Activated naive CD8-positive, alpha-beta T cell (primary cell): ENCODE measurements at regions not wholly inside any gene's neighbourhood (a gene's known extent, or its start where the extent isn't known, plus 50 kb on each side); places are given as distances from the start of the nearest gene placed in this dataset.

Source experiments
- H3K27ac Mint-ChIP-seq: one replicate; pipeline ENCODE4 v1.8.0; 2021; ENCODE audit warnings: mixed read lengths
- H3K27me3 Mint-ChIP-seq: one replicate; pipeline ENCODE4 v1.8.0; 2021; ENCODE audit warnings: mixed read lengths
- H3K36me3 Mint-ChIP-seq: one replicate; pipeline ENCODE4 v1.8.0; 2021; ENCODE audit warnings: mixed read lengths
- H3K4me1 Mint-ChIP-seq: one replicate; pipeline ENCODE4 v1.8.0; 2021; ENCODE audit warnings: low read depth, mixed read lengths
- H3K4me3 Mint-ChIP-seq: one replicate; pipeline ENCODE4 v1.8.0; 2021; ENCODE audit warnings: mild to moderate bottlenecking, mixed read lengths
- H3K9me3 Mint-ChIP-seq: one replicate; pipeline ENCODE4 v1.8.0; 2021; ENCODE audit warnings: low read depth, mixed read lengths

DNA sequence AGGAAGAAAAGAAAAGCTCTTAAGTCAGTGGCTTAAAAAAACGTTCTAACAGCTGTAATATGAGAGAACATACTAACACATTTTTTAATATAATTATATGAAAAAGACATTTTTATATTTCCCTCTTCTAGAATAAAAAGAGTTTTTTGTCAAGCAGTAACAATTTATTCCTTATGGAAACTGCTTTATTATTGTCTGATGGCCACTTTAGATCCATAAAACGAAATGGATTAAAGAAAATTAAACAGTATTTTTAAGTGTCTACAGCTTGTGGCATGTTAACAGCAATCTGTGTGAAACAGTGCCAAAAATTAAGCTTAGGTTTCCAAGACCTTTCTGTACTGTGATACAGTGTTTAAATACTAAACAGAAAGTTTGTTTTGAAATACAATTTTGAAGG is 55.5 kb upstream of the TENM3 start:
- no peak overlapping the region for H3K27ac Mint-ChIP-seq
- H3K36me3 Mint-ChIP-seq: no peaks in the 10 kb centered on the region
- H3K4me3 Mint-ChIP-seq: no peak overlapping the region
- H3K9me3 Mint-ChIP-seq: no peaks in the 10 kb centered on the region
- H3K27me3 Mint-ChIP-seq: peaks cover 2% of the 10 kb centered on the region
- no peaks in the 10 kb centered on the region for H3K4me1 Mint-ChIP-seq

GRCh38 chr4:182188622-182189021 is 54.6 kb upstream of the TENM3 start:
- Mint-ChIP-seq H3K4me1 (no peaks in the 10 kb centered on the region), H3K27me3 (peaks cover 2% of the 10 kb centered on the region), H3K9me3 (no peaks in the 10 kb centered on the region), H3K27ac (no peak overlapping the region), H3K4me3 (no peak overlapping the region), H3K36me3 (no peaks in the 10 kb centered on the region)

DNA sequence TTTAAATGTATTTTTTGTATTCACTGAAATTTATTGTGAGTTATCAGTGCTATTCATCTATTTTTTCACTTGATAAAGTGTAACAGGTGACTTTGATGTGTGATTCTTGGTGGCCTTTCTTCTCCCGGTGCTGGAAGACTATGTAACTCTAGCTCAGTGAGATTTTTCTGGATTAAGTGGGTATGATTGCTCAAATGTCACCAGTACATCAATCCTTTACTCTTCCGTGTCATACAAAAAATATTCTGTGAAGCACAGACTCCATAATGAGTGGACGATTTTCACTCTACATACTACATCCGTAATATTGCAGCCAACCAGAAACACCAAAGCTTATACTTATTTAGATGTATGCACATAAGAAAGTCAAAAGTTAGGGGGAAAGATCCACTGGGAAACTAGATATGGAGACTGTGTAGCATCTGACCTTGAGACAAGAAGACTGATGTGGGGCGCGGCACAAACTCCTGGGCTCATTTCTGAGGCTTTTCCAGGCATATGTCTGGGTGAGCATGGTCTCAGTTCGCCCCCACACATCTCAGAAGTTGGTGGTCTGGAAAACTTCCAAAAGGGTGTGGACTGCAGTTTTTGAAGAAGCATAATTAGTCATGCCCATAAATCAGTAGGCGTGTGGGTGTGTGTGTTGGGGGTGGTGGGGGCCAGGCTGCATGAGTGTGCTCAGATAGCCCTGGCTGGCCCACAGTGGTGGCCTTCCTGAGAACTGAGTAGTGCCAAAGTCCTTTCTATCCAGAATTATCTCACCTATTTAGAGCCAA is 53.9 kb upstream of the TENM3 start:
- Mint-ChIP-seq H3K9me3 (no peaks in the 10 kb centered on the region), H3K4me1 (no peaks in the 10 kb centered on the region), H3K4me3 (no peak overlapping the region), H3K27ac (no peak overlapping the region), H3K27me3 (peaks cover 2% of the 10 kb centered on the region), H3K36me3 (no peaks in the 10 kb centered on the region)

DNA sequence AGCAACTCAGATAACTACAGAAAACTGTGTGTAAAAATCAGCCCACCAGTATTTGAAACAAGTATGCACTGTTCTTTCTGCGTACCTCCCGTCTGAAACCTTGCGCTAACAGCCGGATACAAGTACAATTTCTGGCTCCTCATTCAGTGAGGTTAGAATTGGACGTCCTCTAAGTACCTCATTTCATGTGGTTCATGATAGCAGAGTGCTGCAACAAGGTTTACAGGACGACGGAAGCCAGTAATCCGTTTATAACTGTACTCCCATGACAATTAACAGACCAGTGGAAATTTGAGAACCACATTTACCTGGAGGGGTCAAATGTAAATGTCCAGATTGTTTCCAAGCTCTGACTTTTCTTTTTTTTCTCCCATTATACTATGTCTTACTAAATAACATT is 52.9 kb upstream of the TENM3 start:
- no peaks in the 10 kb centered on the region for H3K4me1 Mint-ChIP-seq
- H3K4me3 Mint-ChIP-seq: no peak overlapping the region
- no peaks in the 10 kb centered on the region for H3K36me3 Mint-ChIP-seq
- no peak overlapping the region for H3K27ac Mint-ChIP-seq
- H3K9me3 Mint-ChIP-seq: no peaks in the 10 kb centered on the region
- peaks cover 2% of the 10 kb centered on the region for H3K27me3 Mint-ChIP-seq

DNA sequence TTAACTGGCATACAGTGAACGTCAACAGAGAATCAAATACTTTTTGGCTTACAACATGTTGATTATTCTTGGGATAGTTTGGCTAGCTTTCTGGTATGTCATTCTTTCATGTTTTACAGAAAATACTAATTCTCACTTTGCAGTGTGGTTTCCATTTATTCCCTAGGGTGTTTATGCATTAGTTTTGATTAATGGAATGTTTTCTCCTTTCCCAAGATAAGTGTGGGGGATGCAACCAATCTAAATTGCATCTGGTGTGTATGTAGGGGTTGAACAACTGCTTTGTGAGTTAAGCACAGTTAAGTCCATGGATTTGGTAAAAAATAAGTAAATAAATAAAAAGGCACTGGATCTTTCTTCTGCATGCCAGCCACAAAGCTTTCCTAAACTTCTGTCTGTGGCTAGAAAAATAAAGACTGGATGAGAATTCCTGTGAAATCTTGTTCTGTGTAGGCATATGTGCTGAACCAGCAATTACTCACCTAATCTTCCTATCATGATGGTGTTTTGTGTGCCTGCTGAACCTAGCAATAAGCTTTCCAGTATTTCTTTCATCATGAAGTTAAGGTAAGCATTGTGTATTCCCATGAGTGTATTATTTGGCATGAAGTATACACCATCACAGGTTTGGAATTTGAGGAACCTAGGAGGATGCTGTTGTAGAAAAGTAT is 50.6 kb upstream of the TENM3 start:
- Mint-ChIP-seq H3K27ac (no peak overlapping the region), H3K4me1 (no peaks in the 10 kb centered on the region), H3K36me3 (no peaks in the 10 kb centered on the region), H3K27me3 (peaks cover 3% of the 10 kb centered on the region), H3K4me3 (no peak overlapping the region), H3K9me3 (no peaks in the 10 kb centered on the region)

DNA sequence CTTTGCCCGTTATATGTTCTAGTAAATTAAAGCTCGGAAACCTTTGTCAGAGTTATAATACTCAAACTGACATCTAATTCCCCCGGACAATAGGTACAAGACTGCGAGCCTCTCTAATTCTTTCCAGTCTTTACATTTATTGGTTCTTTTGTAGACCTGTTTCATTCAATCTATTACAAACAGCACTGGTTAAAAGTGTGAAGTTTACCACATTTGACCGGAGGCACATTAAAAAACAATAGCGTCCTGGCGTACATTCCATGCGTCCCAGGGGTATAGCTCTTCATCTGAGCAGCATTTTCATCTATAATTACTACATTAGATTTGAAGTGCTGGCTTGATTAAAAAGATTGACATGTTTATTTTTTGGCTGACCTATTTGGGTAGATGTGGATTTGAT is 49.9 kb upstream of the TENM3 start:
- no peak overlapping the region for H3K27ac Mint-ChIP-seq
- H3K9me3 Mint-ChIP-seq: no peaks in the 10 kb centered on the region

More for the DNA sequence above, 49.9 kb upstream of the TENM3 start:
- Mint-ChIP-seq H3K36me3 (no peaks in the 10 kb centered on the region), H3K4me3 (no peak overlapping the region), H3K27me3 (peaks cover 3% of the 10 kb centered on the region), H3K4me1 (no peaks in the 10 kb centered on the region)
